NB4 (cell line): ENCODE measurements at regions not wholly inside any gene's neighbourhood (a gene's known extent, or its start where the extent isn't known, plus 50 kb on each side); places are given as distances from the start of the nearest gene placed in this dataset.
"Not testable (repeated sequence)": the region's sequence is repeated elsewhere in the genome, so short reads cannot be mapped to it uniquely, and the experiment has no call there.

Experiments used
- DNase-seq: peaks from one replicate; pipeline ENCODE4 v3.0.0; 2010; ENCODE audit warnings: low read depth
- H3K4me3 ChIP-seq: one replicate; pipeline ENCODE4 v1.5.1; 2011; ENCODE audit warnings: mild to moderate bottlenecking, low read depth, low read length, moderate library complexity
- MYC ChIP-seq: IDR thresholded peaks from 2 replicates; pipeline ENCODE4 v1.6.1; 2011; ENCODE audit warnings: low read depth, low read length
- POLR2A ChIP-seq: IDR thresholded peaks from 2 replicates; pipeline ENCODE4 v1.6.1; 2011; ENCODE audit warnings: mild to moderate bottlenecking; ENCODE audit not compliant: insufficient read length; ENCODE audit errors: extremely low read depth
- TF ChIP-seq, protein P1 (sequence below): IDR thresholded peaks from one replicate; pipeline ENCODE4 v1.5.1; 2012; ENCODE audit warnings: low read depth, low read length
- TF ChIP-seq, protein P2 (sequence below): IDR thresholded peaks from 2 replicates; pipeline ENCODE4 v1.6.1; 2011; ENCODE audit warnings: low read depth, low read length

DNA sequence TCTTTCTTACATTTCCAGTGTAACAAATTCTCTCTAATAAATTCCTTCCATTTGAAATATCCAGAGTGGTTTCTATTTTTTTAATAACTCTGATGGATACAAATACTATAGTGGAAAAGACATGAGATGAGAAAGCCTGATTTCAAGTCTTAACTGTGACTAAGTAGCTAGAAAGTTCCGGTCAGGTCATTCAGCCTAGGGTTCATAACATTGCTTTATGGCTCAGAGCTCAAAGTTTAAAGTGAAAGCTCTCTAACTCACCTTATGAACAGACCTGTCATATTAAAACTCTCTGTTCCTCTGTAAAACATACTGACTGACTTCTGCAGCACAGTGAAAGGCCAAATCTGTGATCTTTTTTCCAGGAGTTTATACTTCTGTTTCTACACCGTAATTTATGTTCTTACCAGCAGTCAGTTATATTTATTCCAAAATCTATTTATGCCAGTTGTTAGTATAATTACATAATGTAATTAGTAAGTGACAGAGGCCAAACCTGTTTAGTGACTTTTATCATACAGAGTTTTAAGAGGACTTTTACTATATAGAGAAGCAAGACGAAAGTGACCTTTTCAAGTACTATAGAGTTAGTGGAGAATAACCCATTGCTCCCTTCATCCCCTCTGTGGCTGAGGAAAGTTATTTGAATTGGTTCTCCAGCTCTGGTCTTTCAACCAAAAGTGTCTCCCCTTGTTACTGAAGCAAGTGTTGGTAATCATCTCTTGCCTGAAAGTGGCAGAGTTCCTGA lies 118.8 kb upstream of the PDE1A start:
- no peak overlapping the region for H3K4me3 ChIP-seq
- DNase-seq, result no peak
- TF ChIP-seq, protein P1, sequence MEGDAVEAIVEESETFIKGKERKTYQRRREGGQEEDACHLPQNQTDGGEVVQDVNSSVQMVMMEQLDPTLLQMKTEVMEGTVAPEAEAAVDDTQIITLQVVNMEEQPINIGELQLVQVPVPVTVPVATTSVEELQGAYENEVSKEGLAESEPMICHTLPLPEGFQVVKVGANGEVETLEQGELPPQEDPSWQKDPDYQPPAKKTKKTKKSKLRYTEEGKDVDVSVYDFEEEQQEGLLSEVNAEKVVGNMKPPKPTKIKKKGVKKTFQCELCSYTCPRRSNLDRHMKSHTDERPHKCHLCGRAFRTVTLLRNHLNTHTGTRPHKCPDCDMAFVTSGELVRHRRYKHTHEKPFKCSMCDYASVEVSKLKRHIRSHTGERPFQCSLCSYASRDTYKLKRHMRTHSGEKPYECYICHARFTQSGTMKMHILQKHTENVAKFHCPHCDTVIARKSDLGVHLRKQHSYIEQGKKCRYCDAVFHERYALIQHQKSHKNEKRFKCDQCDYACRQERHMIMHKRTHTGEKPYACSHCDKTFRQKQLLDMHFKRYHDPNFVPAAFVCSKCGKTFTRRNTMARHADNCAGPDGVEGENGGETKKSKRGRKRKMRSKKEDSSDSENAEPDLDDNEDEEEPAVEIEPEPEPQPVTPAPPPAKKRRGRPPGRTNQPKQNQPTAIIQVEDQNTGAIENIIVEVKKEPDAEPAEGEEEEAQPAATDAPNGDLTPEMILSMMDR, result no peak

DNA sequence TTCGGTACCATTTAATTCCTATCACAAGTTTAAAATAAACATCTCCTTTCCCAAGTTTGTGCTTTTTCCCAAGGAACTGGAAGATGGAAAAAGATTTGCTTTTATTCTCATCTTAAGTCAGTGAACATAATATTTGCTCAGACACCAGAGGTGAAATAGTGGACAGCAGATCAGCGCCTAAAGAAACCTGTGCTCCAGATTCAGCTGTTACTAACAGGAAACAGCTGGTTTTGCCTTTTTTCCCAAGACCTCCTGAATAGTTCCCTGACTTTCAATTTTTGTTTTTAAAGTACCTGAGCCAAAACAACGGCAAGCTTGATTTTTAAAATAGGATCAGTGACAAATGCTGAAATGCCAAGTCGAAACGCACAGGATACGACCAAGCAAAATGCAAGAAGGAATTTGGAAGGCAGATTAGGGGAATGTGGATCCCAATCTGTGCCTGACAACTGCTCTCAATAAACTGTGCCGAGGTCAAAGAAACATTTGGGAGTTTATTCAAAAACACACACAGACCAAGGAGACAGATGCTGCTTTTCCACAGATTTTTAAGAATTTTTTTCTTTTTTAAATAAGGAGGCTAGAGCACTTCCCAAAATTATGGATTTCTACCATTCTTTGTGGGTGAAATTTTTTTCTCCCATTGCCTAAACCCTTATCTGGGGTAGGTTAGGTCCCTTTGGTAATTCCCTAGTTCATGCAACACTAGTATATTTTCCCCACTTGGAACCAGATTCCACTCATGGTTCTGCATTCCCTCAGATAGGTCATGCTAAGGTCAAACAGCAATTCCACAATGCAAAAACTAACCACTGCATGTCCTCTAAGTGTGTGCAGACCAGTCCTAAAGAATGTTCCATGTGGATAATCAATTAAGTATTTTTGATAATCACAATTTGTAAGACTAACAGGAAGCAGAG lies 121.5 kb upstream of the PDE1A start:
- TF ChIP-seq, protein P1, result no peak
- no peak for TF ChIP-seq MYC
- TF ChIP-seq, protein P2, sequence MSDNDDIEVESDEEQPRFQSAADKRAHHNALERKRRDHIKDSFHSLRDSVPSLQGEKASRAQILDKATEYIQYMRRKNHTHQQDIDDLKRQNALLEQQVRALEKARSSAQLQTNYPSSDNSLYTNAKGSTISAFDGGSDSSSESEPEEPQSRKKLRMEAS, result no peak
- no peak for TF ChIP-seq POLR2A
- DNase-seq, result no peak
- H3K4me3 ChIP-seq, result no peak overlapping the region

DNA sequence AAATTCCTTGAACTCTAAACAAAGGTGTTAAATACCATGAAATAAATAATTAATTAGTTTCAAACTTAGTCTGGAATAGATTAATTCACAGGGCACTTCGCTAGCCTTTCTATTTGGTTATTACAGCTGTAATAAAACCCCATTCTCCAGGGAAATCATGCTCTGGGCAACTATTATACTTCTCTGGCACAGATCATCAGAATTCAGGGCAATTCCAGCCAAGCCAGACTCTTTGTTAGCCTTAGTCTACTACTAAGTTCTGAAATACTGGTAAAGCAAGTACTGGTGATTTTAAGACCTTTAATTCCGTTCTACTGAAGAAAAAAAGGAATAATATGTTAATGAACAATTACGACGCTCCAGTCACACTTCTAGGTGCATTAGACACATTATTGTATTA lies 123.4 kb upstream of the PDE1A start:
- TF ChIP-seq MYC, result no peak
- TF ChIP-seq, protein P1, result no peak
- TF ChIP-seq, protein P2, result no peak
- TF ChIP-seq POLR2A, result no peak
- H3K4me3 ChIP-seq, result no peak overlapping the region
- no peak for DNase-seq

DNA sequence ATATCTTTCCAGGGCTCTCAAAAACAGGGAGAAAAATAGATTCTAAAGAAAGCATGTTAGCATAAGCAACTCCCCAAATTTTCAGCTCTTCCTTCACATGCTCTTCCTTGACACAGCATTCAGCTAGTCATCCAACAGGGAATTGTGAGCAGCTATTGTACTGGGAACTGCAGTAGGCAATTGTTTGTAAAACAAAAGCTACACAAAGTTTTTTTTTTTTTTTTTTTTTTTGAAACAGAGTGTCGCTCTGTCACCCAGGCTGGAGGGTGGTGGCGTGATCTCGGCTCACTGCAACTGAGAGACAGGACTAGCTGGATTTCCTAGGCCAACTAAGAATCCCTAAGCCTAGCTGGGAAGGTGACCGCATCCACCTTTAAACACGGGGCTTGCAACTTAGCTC lies 125.4 kb upstream of the PDE1A start:
- H3K4me3 ChIP-seq, DNase-seq: not testable (repeated sequence)

DNA sequence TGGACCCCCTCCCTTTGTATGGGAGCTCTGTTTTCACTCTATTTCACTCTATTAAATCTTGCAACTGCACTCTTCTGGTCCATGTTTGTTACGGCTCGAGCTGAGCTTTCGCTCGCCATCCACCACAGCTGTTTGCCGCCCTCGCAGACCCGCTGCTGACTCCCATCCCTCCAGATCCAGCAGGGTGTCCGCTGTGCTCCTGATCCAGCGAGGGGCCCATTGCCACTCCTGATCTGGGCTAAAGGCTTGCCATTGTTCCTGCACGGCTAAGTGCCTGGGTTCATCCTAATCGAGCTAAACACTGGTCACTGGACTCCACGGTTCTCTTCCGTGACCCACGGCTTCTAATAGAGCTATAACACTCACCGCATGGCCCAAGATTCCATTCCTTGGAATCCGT lies 125.9 kb upstream of the PDE1A start:
- DNase-seq, result not testable (repeated sequence)

DNA sequence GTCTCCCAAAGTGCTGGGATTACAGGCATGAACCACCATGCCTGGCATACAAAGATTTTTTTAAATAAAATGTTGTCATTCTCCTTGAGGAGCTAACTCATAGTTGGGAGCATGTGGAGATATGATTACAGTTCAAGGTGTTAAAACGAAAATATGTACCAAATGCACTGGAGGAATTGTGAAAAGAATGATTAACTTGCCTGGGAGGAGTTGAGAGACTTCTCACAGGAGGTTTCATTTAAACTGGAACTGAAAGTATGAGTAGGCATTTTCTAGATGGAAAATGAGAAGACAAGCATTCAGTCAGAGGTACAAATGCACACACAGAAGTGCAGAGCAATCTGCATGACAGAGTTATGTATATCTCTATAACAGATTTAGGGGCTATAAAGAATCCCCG lies 126.6 kb upstream of the PDE1A start:
- no peak for DNase-seq
- H3K4me3 ChIP-seq, result no peak overlapping the region
- no peak for TF ChIP-seq POLR2A
- TF ChIP-seq, protein P2, result no peak
- TF ChIP-seq, protein P1, result no peak
- no peak for TF ChIP-seq MYC

More for the DNA sequence above, 125.9 kb upstream of the PDE1A start:
- H3K4me3 ChIP-seq, result not testable (repeated sequence)

DNA sequence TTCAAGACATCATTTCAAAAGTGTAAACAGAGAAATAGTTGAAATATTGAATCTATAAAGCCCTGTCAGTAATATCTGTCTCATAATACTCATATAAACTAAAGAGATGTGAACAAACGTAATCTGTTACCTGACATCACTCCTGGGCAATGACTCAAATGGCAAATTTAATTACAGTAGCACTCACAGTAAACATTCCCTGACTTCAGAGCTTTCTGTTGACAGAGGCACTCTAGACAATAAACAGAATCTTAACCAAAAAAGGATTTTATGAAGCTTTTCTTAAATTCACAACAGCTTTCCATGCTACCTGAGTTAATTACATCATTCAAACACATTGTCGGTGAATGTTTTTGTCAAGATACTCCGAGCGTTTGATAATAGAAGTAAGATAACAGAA lies 128.1 kb upstream of the PDE1A start:
- no peak for DNase-seq
- H3K4me3 ChIP-seq, result no peak overlapping the region
- TF ChIP-seq, protein P1, result no peak
- TF ChIP-seq, protein P2, result no peak
- TF ChIP-seq MYC, result no peak
- TF ChIP-seq POLR2A, result no peak
